Breast epithelium (tissue), 3 donors: ENCODE measurements at regions not wholly inside any gene's neighbourhood (a gene's known extent, or its start where the extent isn't known, plus 50 kb on each side); places are given as distances from the start of the nearest gene placed in this dataset.

Source experiments
- POLR2A ChIP-seq: fragments of 450-650 bp; IDR thresholded peaks from one replicate; pipeline ENCODE4 v1.6.1; 2016; ENCODE audit warnings: antibody characterized with exemption, mild to moderate bottlenecking, moderate library complexity
- TF ChIP-seq, protein P1 (sequence below), 3 donors: fragments of 450-650 bp; IDR thresholded peaks; one replicate each; pipeline ENCODE4 v1.5.1; 2016 to 2017; ENCODE audit warnings: antibody characterized with exemption in 3 of 3, mild to moderate bottlenecking in 3 of 3, moderate library complexity in 3 of 3

DNA sequence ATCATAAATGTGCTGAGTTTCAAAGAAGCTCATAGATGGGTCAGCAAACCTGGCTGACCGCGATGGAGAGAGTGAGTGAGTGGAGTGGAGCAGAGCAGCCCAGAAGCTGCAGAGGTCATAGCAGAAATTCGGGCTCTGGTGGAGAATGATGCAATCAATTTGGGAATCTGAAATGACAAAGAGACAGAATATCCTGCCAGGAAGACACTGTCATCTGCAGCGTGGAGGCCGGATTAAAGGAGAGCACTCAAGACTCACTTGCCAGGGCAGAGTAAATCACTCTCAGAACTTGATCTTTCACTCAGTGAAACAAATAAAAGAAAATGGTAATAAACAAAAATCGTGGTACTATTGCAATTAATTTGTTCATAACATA, 109.6 kb upstream of the RREB1 start:
- TF ChIP-seq POLR2A = no peak
- TF ChIP-seq, protein P1, sequence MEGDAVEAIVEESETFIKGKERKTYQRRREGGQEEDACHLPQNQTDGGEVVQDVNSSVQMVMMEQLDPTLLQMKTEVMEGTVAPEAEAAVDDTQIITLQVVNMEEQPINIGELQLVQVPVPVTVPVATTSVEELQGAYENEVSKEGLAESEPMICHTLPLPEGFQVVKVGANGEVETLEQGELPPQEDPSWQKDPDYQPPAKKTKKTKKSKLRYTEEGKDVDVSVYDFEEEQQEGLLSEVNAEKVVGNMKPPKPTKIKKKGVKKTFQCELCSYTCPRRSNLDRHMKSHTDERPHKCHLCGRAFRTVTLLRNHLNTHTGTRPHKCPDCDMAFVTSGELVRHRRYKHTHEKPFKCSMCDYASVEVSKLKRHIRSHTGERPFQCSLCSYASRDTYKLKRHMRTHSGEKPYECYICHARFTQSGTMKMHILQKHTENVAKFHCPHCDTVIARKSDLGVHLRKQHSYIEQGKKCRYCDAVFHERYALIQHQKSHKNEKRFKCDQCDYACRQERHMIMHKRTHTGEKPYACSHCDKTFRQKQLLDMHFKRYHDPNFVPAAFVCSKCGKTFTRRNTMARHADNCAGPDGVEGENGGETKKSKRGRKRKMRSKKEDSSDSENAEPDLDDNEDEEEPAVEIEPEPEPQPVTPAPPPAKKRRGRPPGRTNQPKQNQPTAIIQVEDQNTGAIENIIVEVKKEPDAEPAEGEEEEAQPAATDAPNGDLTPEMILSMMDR (IDR thresholded peaks at IDR 0.05) = no peak
